KOPT-K1 (cell line): ENCODE measurements at regions not wholly inside any gene's neighbourhood (a gene's known extent, or its start where the extent isn't known, plus 50 kb on each side); places are given as distances from the start of the nearest gene placed in this dataset.
"Not testable (repeated sequence)": the region's sequence is repeated elsewhere in the genome, so short reads cannot be mapped to it uniquely, and the experiment has no call there.

Experiments
- H3K27ac ChIP-seq: fragments of 200-600 bp; sonication (generic); 2 replicates; pipeline ENCODE4 v1.5.1; 2016; ENCODE audit warnings: antibody characterized with exemption, mild to moderate bottlenecking, low read depth, low read length; ENCODE audit not compliant: poor library complexity, severe bottlenecking
- H3K36me3 ChIP-seq: fragments of 200-600 bp; sonication (generic); 2 replicates; pipeline ENCODE4 v1.5.1; 2017; ENCODE audit warnings: antibody characterized with exemption, mild to moderate bottlenecking, low read length, moderate library complexity; ENCODE audit not compliant: insufficient read depth
- H3K9me3 ChIP-seq: fragments of 200-600 bp; sonication (generic); 2 replicates; pipeline ENCODE4 v1.5.1; 2017; ENCODE audit warnings: antibody characterized with exemption, low read length, mild to moderate bottlenecking; ENCODE audit not compliant: insufficient read depth, poor library complexity, severe bottlenecking

DNA sequence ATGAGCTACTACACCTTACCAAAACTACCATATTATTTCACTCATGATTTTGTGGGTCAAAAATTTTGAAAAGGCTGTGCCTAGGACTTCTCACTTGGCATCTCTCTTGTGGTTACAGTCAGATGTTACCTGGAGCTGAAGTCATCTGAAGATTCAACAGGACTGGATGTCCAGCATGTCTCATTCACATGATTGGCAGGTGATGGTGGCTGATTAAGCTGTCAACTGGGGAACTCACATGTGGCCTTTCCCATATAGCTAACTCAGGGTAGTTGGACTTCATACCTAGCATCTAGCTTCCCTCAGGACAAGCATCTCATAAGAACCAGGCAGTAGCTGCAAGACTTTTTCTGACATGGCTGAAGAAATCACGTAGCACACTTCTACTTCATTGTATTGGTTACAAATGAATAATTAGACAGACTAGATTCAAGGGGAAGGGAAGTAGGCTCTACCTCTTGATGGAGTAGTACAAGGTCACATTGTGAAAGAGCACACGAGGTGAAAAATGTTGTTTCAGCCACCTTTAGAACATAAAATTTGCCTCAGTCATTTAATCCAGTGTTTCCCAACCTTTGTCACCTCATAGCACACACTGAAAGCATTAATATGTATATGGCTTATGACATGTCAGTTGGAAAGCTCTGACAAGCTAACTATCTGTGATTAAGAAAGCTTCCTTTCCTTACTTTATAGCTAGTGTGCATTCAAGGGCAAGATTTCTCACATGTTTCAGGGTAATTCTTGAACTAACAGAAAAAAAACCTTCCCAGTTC is 68.0 kb upstream of the PTGFRN start:
- Histone ChIP-seq H3K9me3 (no peaks in the 10 kb centered on the region), H3K36me3 (no peaks in the 10 kb centered on the region), H3K27ac (no peak overlapping the region)

DNA sequence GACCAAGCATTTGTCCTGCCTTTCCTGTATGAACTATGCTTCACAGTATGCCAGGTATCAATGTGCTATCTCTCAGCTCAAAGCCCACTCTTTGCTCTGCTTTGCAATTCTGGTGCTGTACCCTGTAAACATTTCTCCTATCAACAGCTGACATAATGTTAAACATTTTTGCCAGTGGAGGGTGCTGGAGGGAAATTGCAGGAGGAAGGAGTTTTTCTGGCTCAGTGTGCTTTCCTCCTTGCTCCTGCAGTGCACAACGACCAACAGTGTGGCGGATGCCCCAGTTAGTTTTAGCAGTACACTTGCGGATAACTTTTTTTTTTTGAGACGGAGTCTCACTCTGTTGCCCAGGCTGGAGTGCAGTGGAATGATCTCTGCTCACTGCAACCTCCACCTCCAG is 67.1 kb upstream of the PTGFRN start:
- Histone ChIP-seq H3K36me3 (no peaks in the 10 kb centered on the region), H3K27ac (no peak overlapping the region), H3K9me3 (no peaks in the 10 kb centered on the region)

DNA sequence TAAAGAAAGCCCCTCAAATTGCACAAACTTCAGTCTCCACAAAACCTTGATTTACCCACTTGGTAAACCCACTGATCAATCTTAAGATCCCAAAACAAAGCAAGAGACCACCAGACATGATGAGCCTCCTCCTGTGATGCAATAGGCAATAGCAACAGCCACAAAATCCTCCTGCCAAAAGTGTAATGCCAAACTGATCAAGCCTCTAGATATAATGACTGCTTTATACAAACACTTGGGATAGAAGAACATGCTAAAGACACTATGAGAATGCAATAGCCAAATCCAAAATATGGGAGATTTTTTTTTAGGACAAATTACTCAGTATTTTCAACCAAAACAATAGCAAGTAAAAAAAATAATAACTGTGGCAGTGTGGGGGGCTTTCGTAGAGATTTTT is 64.9 kb upstream of the PTGFRN start:
- Histone ChIP-seq H3K9me3 (no peaks in the 10 kb centered on the region), H3K27ac (no peak overlapping the region), H3K36me3 (no peaks in the 10 kb centered on the region)

DNA sequence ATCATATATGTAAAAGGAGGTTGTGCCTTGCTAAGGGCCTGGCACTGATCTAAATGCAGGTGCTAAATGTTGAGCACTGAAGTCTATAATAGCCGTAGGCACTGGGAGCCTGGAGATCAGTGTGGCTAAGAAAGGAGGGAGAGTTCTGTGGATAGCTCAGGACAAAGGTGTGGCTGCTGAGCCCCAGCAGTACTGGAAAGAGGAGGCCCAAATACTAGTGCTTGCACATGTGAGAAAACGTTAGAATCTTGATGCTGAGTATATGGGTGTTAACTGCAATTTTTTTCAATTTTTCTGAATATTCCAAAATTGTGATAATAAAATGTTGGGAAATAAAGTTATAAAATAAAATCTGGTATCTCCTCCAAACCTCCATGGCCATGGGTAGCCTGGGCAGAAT is 62.5 kb upstream of the PTGFRN start:
- Histone ChIP-seq H3K27ac (no peak overlapping the region), H3K9me3 (no peaks in the 10 kb centered on the region), H3K36me3 (no peaks in the 10 kb centered on the region)

DNA sequence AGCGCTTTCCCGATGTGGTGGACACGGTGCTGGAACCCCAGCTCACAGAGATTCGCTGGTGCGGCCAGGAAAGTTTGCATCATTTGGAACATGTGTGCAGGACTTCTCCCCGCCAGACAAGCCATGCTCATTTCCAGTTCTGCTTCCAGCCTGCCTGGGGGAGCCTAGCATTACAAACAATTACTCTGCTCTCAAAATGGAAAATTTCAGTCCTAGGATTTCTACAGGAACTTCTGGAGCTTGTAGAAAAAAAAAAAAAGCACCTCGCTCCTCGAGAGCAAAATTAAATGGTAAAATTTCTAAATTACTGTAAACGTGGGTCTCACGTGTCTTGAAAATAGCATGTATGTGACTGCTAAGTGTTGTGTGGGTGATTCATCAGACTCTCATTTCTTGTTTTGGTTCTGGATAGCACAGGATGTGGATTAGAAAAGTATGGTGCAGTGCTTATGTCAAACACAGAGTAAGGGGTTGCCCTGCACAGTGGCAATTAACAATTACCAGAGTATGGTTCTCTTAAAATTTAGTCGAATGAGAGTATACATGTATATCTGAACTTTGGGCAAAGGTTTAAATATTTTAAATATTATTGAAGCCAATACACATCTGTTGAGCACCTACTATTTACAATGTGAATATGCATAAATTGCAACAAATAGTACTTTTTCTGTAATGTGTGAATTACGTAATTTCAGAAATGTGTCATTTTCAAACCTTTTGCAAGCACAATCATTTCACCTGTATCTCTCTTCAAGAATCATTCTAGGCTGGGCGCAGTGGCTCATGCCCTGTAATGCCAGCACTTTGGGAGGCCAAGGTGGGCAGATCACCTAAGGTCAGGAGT is 61.8 kb upstream of the PTGFRN start:
- H3K27ac ChIP-seq, result no peak overlapping the region
- no peaks in the 10 kb centered on the region for H3K9me3 ChIP-seq
- no peaks in the 10 kb centered on the region for H3K36me3 ChIP-seq

DNA sequence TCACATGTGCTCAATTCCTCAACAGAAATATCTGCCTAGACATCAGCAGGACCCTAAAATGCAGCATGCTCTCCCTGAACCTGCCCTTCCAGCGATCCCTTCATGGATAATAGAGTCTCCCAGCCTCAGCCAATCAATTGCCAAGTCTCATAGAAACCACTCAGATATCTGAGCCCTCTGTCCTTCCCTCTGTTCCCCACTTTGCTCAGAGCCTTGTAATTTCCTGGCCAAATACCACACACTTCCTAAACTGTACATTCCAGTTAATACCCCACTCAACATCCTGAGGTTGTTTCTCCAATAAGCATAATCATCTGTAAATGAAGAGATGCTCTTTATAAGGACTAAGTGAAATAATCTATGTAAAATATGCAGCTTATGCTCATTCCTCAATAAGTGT is 59.3 kb upstream of the PTGFRN start:
- H3K36me3 ChIP-seq, result no peaks in the 10 kb centered on the region
- H3K27ac ChIP-seq, result no peak overlapping the region
- H3K9me3 ChIP-seq, result no peaks in the 10 kb centered on the region

DNA sequence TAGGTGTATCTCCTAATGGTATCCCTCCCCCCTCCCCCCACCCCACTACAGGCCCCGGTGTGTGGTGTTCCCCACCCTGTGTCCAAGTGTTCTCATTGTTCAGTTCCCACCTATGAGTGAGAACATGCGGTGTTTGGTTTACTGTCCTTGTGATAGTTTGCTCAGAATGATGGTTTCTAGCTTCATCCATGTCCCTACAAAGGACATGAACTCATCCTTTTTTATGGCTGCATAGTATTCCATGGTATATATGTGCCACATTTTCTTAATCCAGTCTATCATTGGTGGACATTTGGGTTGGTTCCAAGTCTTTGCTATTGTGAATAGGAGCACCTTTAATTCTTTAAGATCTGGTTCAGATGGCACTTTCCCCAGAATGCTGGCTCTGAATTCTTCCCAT is 58.5 kb upstream of the PTGFRN start:
- not testable (repeated sequence) for H3K27ac ChIP-seq, H3K9me3 ChIP-seq, H3K36me3 ChIP-seq

DNA sequence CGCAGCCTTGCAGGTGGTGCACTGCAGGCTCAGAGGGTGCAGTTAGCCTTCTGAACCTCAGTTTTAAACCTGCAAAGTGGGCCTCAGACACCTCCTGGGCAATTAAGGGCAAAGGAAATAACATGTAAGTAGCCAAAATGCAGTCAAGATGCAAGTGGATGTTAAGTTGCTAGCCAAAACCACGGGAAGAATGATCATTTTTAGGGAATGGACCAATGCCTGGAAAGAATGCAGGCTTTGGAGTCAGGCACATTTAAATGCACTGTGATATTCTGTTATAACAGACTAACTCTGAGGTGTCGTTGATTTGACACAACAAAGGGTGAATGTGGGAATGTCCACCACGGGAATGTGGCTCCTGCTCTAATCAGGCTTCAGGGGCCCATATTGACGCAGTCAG is 57.9 kb upstream of the PTGFRN start:
- no peaks in the 10 kb centered on the region for H3K9me3 ChIP-seq
- H3K27ac ChIP-seq, result no peak overlapping the region
- H3K36me3 ChIP-seq, result no peaks in the 10 kb centered on the region

DNA sequence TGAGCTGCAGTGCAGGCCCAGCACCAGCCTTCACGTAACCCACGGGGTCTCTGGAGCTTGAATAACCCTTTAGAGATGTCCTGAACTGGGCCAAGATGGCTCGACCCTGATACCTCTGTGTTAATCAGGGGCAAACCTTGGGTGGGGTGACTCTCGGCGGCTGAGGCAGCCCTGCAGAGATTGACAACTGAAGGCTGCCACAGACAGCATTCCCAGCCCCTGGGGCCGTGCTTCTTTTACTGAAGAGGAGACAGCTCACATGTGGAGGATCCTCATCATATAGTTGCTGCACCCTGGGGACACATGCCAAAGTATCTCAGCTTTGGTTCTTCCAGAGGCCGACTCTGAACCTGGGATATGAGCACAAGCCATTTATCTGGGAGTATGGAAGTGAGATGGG is 57.3 kb upstream of the PTGFRN start:
- Histone ChIP-seq H3K27ac (no peak overlapping the region), H3K9me3 (no peaks in the 10 kb centered on the region)

DNA sequence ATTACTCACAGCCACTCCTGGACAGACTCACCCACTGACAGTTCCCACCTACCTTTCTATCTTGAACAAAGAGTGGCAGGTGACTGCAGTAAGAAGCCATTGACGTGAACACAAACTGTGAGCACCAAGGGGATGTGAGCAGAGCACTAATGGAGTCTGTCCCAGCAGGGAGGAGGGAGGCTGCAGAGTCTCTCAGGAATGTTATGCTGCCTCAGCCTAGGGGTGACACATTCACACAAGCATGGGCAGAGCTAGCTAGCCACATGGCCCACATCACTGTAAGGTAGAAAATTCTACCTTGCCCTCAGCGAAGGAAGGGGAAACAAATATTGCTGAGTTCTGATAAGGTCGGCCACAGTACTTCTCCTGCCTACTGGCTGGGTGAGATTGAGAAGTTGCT is 56.8 kb upstream of the PTGFRN start:
- Histone ChIP-seq H3K36me3 (no peaks in the 10 kb centered on the region), H3K9me3 (no peaks in the 10 kb centered on the region), H3K27ac (no peak overlapping the region)

More for the DNA sequence above, 57.3 kb upstream of the PTGFRN start:
- no peaks in the 10 kb centered on the region for H3K36me3 ChIP-seq

DNA sequence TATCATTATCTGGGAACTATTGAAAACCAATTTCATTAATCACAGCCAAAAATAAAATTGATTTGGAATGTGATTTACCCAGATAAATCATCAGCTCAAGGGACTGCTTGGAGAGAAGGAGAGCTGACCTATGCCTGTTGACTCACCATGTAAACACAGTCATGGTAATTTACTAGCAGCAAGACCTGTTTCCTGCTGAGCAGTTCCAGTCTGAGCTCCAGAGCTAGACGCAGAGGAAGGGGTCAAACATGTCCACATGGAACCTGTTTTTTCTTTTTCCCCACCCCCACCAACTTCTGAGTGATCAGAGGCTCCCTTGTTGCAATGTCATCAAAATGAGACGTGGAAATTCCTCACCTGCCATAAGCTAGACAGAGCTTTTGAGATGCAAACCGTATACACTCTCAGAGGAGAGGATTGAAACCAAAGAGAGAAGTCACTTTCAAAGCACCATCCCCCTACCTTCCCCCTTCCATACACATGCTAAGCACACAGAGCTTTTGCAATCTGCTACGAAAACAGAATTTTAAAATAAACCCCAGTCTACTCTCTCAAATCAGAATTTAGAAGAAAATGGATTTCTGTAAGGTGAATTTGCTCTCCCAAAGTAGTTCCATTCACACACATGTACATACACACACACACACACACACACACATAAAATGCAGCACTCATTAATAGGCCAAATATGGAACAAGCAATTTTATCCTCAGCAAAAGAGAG is 55.9 kb upstream of the PTGFRN start:
- H3K9me3 ChIP-seq, result no peaks in the 10 kb centered on the region
- no peaks in the 10 kb centered on the region for H3K36me3 ChIP-seq
- H3K27ac ChIP-seq, result no peak overlapping the region

DNA sequence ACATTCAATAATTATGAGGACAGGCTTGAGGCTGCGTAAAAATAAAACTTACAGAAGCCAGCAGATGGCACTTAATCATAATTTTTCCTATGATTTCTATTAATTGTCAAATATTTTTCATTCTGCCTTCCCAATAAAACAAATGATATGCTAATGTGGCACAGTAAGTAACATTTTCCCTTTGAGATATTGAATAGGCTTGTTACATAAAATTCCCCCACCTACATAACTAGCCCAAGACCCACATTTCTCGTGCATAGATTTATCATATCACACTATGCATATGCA is 55.4 kb upstream of the PTGFRN start:
- Histone ChIP-seq H3K36me3 (no peaks in the 10 kb centered on the region), H3K9me3 (no peaks in the 10 kb centered on the region), H3K27ac (no peak overlapping the region)

DNA sequence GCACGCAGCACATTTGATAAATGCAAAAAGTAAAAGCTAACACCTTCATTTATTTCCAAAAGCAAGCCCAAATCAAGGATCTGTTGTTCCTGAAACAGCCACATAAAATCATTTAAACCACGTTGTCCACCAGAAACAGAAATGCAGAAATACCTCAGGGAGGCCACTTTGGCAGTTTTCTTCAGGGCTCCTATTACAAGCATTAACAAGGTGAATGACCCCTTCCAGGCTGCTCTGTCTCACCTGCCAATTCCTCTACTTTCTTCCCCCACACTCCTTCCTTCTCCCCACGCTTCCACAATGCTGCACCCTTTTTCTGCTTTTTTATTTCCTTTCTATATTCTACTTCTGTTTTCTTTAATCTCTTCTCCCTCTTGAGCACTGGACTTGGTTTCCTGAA is 55.0 kb upstream of the PTGFRN start:
- Histone ChIP-seq H3K36me3 (no peaks in the 10 kb centered on the region), H3K27ac (no peak overlapping the region), H3K9me3 (no peaks in the 10 kb centered on the region)

DNA sequence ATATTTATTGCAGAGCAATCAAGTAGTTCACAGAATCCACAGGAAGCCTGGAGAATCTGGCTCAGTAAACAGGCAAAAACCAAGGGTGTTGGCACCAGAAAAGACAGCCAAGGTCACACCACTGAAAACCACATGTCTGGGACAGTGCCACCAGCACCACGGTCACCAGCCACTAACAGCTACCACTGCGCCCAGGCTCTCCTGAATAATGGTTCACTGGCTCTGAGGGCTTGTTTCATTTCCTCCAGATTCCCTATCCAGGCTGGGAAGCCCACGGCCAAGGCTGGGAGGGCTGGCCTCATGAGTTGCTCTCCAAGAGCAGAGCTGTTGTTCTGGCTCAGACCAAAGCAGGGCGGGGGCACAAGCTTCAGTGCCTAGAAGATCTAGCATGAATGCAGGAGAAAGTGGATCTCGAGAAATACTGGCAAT is 54.5 kb upstream of the PTGFRN start:
- Histone ChIP-seq H3K36me3 (no peaks in the 10 kb centered on the region), H3K27ac (no peak overlapping the region), H3K9me3 (no peaks in the 10 kb centered on the region)

DNA sequence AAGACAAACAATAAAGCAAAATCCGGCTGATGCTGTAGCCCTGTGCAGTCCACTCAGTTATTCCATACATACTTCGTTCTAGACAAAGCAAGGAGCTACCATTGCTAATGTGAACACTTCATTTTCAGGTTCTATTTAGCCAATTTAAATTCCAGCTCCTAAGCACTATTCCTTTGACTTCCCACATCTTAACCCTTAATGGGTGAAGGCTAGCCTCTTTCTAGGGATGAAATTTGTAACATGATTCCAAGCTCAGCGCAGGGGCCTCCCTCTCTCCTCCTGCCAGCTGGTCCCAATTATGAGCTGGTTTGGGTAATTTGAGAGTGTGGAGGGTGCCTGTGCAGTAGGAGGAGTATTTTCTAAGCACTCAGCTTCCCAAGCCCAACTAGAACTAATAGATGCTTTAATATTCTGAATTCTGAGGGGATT is 53.9 kb upstream of the PTGFRN start:
- Histone ChIP-seq H3K36me3 (no peaks in the 10 kb centered on the region), H3K9me3 (no peaks in the 10 kb centered on the region), H3K27ac (no peak overlapping the region)
